Superior temporal gyrus (tissue), 1 donor: ENCODE measurements at regions not wholly inside any gene's neighbourhood (a gene's known extent, or its start where the extent isn't known, plus 50 kb on each side); places are given as distances from the start of the nearest gene placed in this dataset.
"Not testable (repeated sequence)": the region's sequence is repeated elsewhere in the genome, so short reads cannot be mapped to it uniquely, and the experiment has no call there.

Experiments used
- DNase-seq: peaks from one replicate; pipeline ENCODE4 v3.0.0-alpha.2; 2016; ENCODE audit errors: extremely low spot score

GRCh38 chr18:15164446-15164845 lies 416.5 kb downstream of the ANKRD30B start:
- DNase-seq: not testable (repeated sequence)

DNA sequence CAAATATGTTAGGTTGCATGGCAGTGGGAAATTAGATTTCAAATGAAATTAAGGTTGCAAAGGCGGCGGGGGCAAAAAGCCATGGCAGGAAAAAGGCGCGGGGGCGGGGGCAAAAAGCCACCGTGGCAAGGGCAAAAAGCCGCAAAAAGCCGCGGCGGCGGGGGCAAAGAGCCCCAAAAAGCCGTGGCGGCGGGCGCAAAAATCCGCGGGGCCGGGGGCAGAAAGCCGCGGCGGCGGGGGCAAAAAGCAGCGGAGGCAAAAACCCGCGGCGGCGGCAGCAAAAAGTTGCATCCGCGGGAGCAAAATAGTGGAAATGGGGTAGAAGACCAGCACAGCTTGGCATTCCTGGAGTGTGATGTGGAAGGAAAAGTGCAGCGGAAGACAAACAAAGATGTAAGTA lies 417.1 kb downstream of the ANKRD30B start:
- DNase-seq: no peak

- DNase-seq: not testable (repeated sequence)
Measured at GRCh38 chr18:15193028-15193427, 445.1 kb downstream of the ANKRD30B start.

DNA sequence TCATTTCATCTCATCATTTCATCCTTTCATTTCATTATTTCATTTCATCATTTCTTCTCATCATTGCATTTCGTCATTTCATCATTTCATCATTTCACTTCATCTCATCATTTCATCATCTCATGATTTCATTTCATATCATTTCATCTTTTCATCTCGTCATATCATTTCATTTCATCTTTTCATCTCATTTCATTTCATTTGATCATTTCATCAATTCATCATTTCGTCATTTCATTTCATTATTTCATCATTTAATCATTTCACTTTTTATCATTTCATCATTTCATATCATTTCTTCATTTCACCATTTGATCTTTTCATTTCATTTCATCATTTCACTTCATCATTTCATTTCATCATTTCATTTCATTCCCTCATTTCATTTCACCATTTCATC lies 445.8 kb downstream of the ANKRD30B start:
- DNase-seq: not testable (repeated sequence)

DNA sequence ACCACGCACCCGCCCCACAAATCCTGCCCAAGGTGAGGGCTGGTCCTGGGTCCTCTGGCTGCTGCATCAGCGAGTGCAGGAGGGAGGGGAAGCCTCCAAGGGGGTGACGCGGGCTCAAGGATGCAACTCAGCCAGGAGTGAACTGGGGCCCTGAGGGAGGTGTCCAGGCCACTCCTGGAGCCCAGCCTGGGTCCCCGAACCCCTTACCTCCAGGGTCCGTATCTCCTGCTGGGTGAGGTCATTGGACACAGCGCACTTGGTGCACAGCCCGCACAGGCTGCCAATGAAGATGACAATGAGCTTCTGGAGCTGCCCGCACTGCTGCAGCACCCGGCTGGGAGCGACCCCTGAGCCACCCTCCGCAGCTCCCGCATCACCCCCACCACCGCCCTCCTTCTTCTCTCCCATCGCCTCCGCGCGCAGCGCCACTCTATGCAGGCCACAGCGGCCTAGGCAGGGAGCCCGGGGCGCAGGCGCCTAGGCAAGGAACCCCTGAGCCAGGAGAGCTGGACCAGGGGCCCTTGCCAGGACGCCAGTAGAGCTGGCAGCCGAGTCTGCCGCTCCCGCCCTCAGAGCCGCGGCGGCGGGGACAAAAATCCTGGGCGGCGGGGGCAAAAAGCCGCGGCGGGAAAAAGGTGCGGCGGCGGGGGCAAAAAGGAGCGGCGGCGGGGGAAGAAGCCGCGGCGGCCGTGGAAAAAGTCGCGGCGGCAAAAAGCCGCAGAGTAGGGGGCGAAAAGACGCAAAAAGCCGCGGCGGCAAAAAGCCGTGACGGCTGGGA lies 449.6 kb downstream of the ANKRD30B start:
- peak; percentile 33 for DNase-seq

GRCh38 chr18:15198116-15198389 lies 450.1 kb downstream of the ANKRD30B start:
- peak; percentile 8 for DNase-seq
